ENCODE measurements at regions not wholly inside any gene's neighbourhood (a gene's known extent, or its start where the extent isn't known, plus 50 kb on each side); places are given as distances from the start of the nearest gene placed in this dataset.

DNA sequence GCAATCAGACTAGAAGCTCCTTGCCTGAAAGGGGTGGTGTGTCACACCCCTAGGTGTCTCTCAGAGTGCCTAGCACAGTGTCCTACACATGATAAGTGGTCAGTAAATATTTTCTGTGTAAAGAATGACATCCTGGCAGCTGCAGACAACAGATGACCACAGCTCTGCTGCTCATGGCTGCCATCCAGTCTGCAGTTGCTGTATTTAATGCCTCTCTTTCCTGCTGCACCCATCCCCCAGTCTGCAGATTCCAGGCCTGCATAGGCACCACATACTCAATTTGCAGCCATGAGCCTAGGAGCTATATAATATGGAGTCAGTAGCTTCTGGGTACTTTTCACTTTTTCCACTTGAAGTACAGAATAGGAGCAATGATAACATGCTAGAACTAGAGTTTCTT is 94.9 kb upstream of the NR4A3 start:
- ChIA-PET POLR2A (ENCODE audit: unreplicated experiment) (no interaction called here), CTCF (no interaction called here)
- TF ChIP-seq EZH2 (IDR thresholded peaks at IDR 0.05; ENCODE audit: low read length, unreplicated experiment), result no peak
- TF ChIP-seq, protein P1, sequence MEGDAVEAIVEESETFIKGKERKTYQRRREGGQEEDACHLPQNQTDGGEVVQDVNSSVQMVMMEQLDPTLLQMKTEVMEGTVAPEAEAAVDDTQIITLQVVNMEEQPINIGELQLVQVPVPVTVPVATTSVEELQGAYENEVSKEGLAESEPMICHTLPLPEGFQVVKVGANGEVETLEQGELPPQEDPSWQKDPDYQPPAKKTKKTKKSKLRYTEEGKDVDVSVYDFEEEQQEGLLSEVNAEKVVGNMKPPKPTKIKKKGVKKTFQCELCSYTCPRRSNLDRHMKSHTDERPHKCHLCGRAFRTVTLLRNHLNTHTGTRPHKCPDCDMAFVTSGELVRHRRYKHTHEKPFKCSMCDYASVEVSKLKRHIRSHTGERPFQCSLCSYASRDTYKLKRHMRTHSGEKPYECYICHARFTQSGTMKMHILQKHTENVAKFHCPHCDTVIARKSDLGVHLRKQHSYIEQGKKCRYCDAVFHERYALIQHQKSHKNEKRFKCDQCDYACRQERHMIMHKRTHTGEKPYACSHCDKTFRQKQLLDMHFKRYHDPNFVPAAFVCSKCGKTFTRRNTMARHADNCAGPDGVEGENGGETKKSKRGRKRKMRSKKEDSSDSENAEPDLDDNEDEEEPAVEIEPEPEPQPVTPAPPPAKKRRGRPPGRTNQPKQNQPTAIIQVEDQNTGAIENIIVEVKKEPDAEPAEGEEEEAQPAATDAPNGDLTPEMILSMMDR (conservative IDR thresholded peaks at IDR 0.05; ENCODE audit: low read depth, low read length), result no peak
- TF ChIP-seq EZH2phosphoT487 (IDR thresholded peaks at IDR 0.05; ENCODE audit: borderline replicate concordance, low read length), result no peak
- Histone ChIP-seq H3K9me3 (ENCODE audit: low read length) (no peaks in the 10 kb centered on the region), H4K20me1 (ENCODE audit: low read length) (no peaks in the 10 kb centered on the region), H3K9me2 (replicated peaks; ENCODE audit: low read length) (no peaks in the 10 kb centered on the region), H3K79me2 (ENCODE audit: low read length) (no peaks in the 10 kb centered on the region), H3K9ac (ENCODE audit: low read length) (no peak overlapping the region), H3K4me3 (ENCODE audit: low read length) (no peak overlapping the region), H3K36me3 (ENCODE audit: low read depth, low read length) (no peaks in the 10 kb centered on the region), H2AFZ (ENCODE audit: low read length) (no peak overlapping the region), H3K4me1 (ENCODE audit: insufficient read depth, low read length) (no peaks in the 10 kb centered on the region), H3K27ac (ENCODE audit: low read length) (no peak overlapping the region), H3K27me3 (ENCODE audit: low read length) (peaks cover 4% of the 10 kb centered on the region), H3F3A (ENCODE audit: low read length, unreplicated experiment) (no peaks in the 10 kb centered on the region), H3K4me2 (ENCODE audit: low read length) (no peak overlapping the region)
- DNase-seq, result no peak
- no peak for ATAC-seq
- BruUV-seq (replicated peaks), result no TSS peak
- intact Hi-C loops (cut with micrococcal nuclease), result no loop called here

GRCh38 chr9:99730062-99730461 is 91.6 kb upstream of the NR4A3 start:
- ChIA-PET CTCF (no interaction called here), POLR2A (ENCODE audit: unreplicated experiment) (no interaction called here)
- Histone ChIP-seq H3K4me1 (ENCODE audit: insufficient read depth, low read length) (no peaks in the 10 kb centered on the region), H4K20me1 (ENCODE audit: low read length) (no peaks in the 10 kb centered on the region), H3K9ac (ENCODE audit: low read length) (no peak overlapping the region), H3F3A (ENCODE audit: low read length, unreplicated experiment) (no peaks in the 10 kb centered on the region), H3K36me3 (ENCODE audit: low read depth, low read length) (no peaks in the 10 kb centered on the region), H3K4me3 (ENCODE audit: low read length) (no peak overlapping the region), H3K27me3 (ENCODE audit: low read length) (peaks cover 18% of the 10 kb centered on the region; the same call in 1 of the 2 replicates), H3K27ac (ENCODE audit: low read length) (no peak overlapping the region), H3K9me3 (ENCODE audit: low read length) (no peaks in the 10 kb centered on the region), H2AFZ (ENCODE audit: low read length) (no peak overlapping the region), H3K4me2 (ENCODE audit: low read length) (no peak overlapping the region), H3K9me2 (replicated peaks; ENCODE audit: low read length) (no peaks in the 10 kb centered on the region), H3K79me2 (ENCODE audit: low read length) (no peaks in the 10 kb centered on the region)
- intact Hi-C loops (cut with micrococcal nuclease), result no loop called here
- no peak for ATAC-seq
- no peak for DNase-seq
- BruUV-seq (replicated peaks), result no TSS peak
- TF ChIP-seq EZH2phosphoT487 (IDR thresholded peaks at IDR 0.05; ENCODE audit: borderline replicate concordance, low read length), result no peak
- TF ChIP-seq, protein P1 (conservative IDR thresholded peaks at IDR 0.05; ENCODE audit: low read depth, low read length), result no peak
- no peak for TF ChIP-seq EZH2 (IDR thresholded peaks at IDR 0.05; ENCODE audit: low read length, unreplicated experiment)

- H3K4me1 ChIP-seq (ENCODE audit: insufficient read depth, low read length), result no peaks in the 10 kb centered on the region
- BruUV-seq (replicated peaks), result no TSS peak
- H3K9ac ChIP-seq (ENCODE audit: low read length), result no peak overlapping the region
- no peak overlapping the region for H2AFZ ChIP-seq (ENCODE audit: low read length)
- H3K4me2 ChIP-seq (ENCODE audit: low read length), result no peak overlapping the region
- H3K9me3 ChIP-seq (ENCODE audit: low read length), result no peaks in the 10 kb centered on the region
- TF ChIP-seq, protein P1 (conservative IDR thresholded peaks at IDR 0.05; ENCODE audit: low read depth, low read length), result no peak
- TF ChIP-seq EZH2 (IDR thresholded peaks at IDR 0.05; ENCODE audit: low read length, unreplicated experiment), result no peak
- TF ChIP-seq EZH2phosphoT487 (IDR thresholded peaks at IDR 0.05; ENCODE audit: borderline replicate concordance, low read length), result no peak
- H3K27ac ChIP-seq (ENCODE audit: low read length), result no peak overlapping the region
- H3K36me3 ChIP-seq (ENCODE audit: low read depth, low read length), result no peaks in the 10 kb centered on the region
- POLR2A ChIA-PET (ENCODE audit: unreplicated experiment), result no interaction called here
- no peaks in the 10 kb centered on the region for H4K20me1 ChIP-seq (ENCODE audit: low read length)
- H3F3A ChIP-seq (ENCODE audit: low read length, unreplicated experiment), result no peaks in the 10 kb centered on the region
- DNase-seq (no peak), ATAC-seq (no peak)
- H3K4me3 ChIP-seq (ENCODE audit: low read length), result no peak overlapping the region
- H3K79me2 ChIP-seq (ENCODE audit: low read length), result no peaks in the 10 kb centered on the region
- H3K9me2 ChIP-seq (replicated peaks; ENCODE audit: low read length), result no peaks in the 10 kb centered on the region
- intact Hi-C loops (cut with micrococcal nuclease), result no loop called here
- CTCF ChIA-PET, result no interaction called here
- H3K27me3 ChIP-seq (ENCODE audit: low read length), result peaks cover 22% of the 10 kb centered on the region; the same call in 1 of the 2 replicates
Observed at GRCh38 chr9:99731950-99732349, 89.7 kb upstream of the NR4A3 start.

Data from PC-3 (cell line).